KMS-11 (cell line): ENCODE measurements at regions not wholly inside any gene's neighbourhood (a gene's known extent, or its start where the extent isn't known, plus 50 kb on each side); places are given as distances from the start of the nearest gene placed in this dataset.

ENCODE experiments used
- H2AFZ ChIP-seq: fragments of 200-600 bp; sonication (generic); 2 replicates; pipeline ENCODE4 v1.6.1; 2016; ENCODE audit warnings: antibody characterized with exemption, mixed run types, low read depth
- H3K27ac ChIP-seq: fragments of 200-600 bp; sonication (generic); 2 replicates; pipeline ENCODE4 v1.6.1; 2016; ENCODE audit warnings: mild to moderate bottlenecking, mixed run types
- H3K27me3 ChIP-seq: fragments of 200-600 bp; sonication (generic); 2 replicates; pipeline ENCODE4 v1.6.1; 2017; ENCODE audit warnings: mild to moderate bottlenecking, low read depth, mixed run types, moderate library complexity; ENCODE audit not compliant: insufficient read depth
- H3K36me3 ChIP-seq: fragments of 200-600 bp; sonication (generic); 2 replicates; pipeline ENCODE4 v1.6.1; 2017; ENCODE audit warnings: mild to moderate bottlenecking, mixed run types; ENCODE audit not compliant: insufficient read depth
- H3K4me1 ChIP-seq: fragments of 200-600 bp; sonication (generic); 2 replicates; pipeline ENCODE4 v1.6.1; 2016; ENCODE audit warnings: mild to moderate bottlenecking, low read depth, mixed run types; ENCODE audit not compliant: poor library complexity, severe bottlenecking
- H3K4me2 ChIP-seq: fragments of 200-600 bp; sonication (generic); 2 replicates; pipeline ENCODE4 v1.7.0; 2016; ENCODE audit warnings: mild to moderate bottlenecking, mixed run types
- H3K4me3 ChIP-seq: fragments of 200-600 bp; sonication (generic); IDR thresholded peaks from 2 replicates; pipeline ENCODE4 v1.6.1; 2017; ENCODE audit warnings: low read depth, low read length, mixed read lengths; ENCODE audit not compliant: insufficient read depth
- H3K79me2 ChIP-seq: fragments of 200-600 bp; sonication (generic); 2 replicates; pipeline ENCODE4 v1.6.1; 2016; ENCODE audit warnings: low read depth, mixed run types; ENCODE audit not compliant: insufficient read depth
- H3K9ac ChIP-seq: fragments of 200-600 bp; sonication (generic); 2 replicates; pipeline ENCODE4 v1.6.1; 2016; ENCODE audit warnings: mild to moderate bottlenecking, mixed run types
- H4K20me1 ChIP-seq: fragments of 200-600 bp; sonication (generic); 2 replicates; pipeline ENCODE4 v1.6.1; 2016; ENCODE audit warnings: mild to moderate bottlenecking, mixed run types; ENCODE audit not compliant: insufficient read depth
- CTCF ChIP-seq: fragments of 200-600 bp; sonication (generic); conservative IDR thresholded peaks from 2 replicates; pipeline ENCODE4 v1.6.1; 2017; ENCODE audit warnings: low read depth, mild to moderate bottlenecking, antibody characterized with exemption, low read length, moderate library complexity, mixed read lengths

GRCh38 chr2:234601213-234601612, 104.3 kb upstream of the ARL4C start:
- H3K4me1 ChIP-seq = no peaks in the 10 kb centered on the region
- no peak overlapping the region for H3K9ac ChIP-seq
- H3K36me3 ChIP-seq = no peaks in the 10 kb centered on the region
- H3K4me3 ChIP-seq = no peak overlapping the region
- no peaks in the 10 kb centered on the region for H4K20me1 ChIP-seq
- no peak overlapping the region for H3K27ac ChIP-seq
- TF ChIP-seq CTCF = no peak
- no peak overlapping the region for H2AFZ ChIP-seq
- no peaks in the 10 kb centered on the region for H3K79me2 ChIP-seq
- no peaks in the 10 kb centered on the region for H3K27me3 ChIP-seq
- no peak overlapping the region for H3K4me2 ChIP-seq

- no peaks in the 10 kb centered on the region for H3K27me3 ChIP-seq
- H3K79me2 ChIP-seq = no peaks in the 10 kb centered on the region
- no peaks in the 10 kb centered on the region for H3K36me3 ChIP-seq
- no peaks in the 10 kb centered on the region for H4K20me1 ChIP-seq
- no peak overlapping the region for H3K4me2 ChIP-seq
- no peak overlapping the region for H3K9ac ChIP-seq
- H3K4me3 ChIP-seq = no peak overlapping the region
- H2AFZ ChIP-seq = no peak overlapping the region
- H3K4me1 ChIP-seq = no peaks in the 10 kb centered on the region
- no peak for TF ChIP-seq CTCF
- no peak overlapping the region for H3K27ac ChIP-seq
These were observed 100.6 kb upstream of the ARL4C start for GRCh38 chr2:234597576-234597861.

- TF ChIP-seq CTCF = no peak
- H3K27ac ChIP-seq = no peak overlapping the region
- no peaks in the 10 kb centered on the region for H3K4me1 ChIP-seq
- H3K27me3 ChIP-seq = no peaks in the 10 kb centered on the region
- no peak overlapping the region for H3K9ac ChIP-seq
- no peak overlapping the region for H3K4me3 ChIP-seq
- no peak overlapping the region for H3K4me2 ChIP-seq
- no peaks in the 10 kb centered on the region for H4K20me1 ChIP-seq
- no peak overlapping the region for H2AFZ ChIP-seq
- H3K36me3 ChIP-seq = no peaks in the 10 kb centered on the region
- no peaks in the 10 kb centered on the region for H3K79me2 ChIP-seq
These were observed 100.1 kb upstream of the ARL4C start for GRCh38 chr2:234596696-234597575.

GRCh38 chr2:234595829-234596228, 98.9 kb upstream of the ARL4C start:
- H3K9ac ChIP-seq = no peak overlapping the region

More at GRCh38 chr2:234595829-234596228, 98.9 kb upstream of the ARL4C start:
- TF ChIP-seq CTCF = no peak
- Histone ChIP-seq H3K36me3 (no peaks in the 10 kb centered on the region), H3K27ac (no peak overlapping the region), H2AFZ (no peak overlapping the region), H3K4me3 (no peak overlapping the region), H3K79me2 (no peaks in the 10 kb centered on the region), H3K4me1 (no peaks in the 10 kb centered on the region), H4K20me1 (no peaks in the 10 kb centered on the region), H3K27me3 (no peaks in the 10 kb centered on the region), H3K4me2 (no peak overlapping the region)
